GM23338 (cell line): ENCODE measurements at regions not wholly inside any gene's neighbourhood (a gene's known extent, or its start where the extent isn't known, plus 50 kb on each side); places are given as distances from the start of the nearest gene placed in this dataset.

ENCODE experiments used
- CREB1 ChIP-seq: fragments of 250-450 bp; sonication (Bioruptor Pico); IDR thresholded peaks from 2 replicates; pipeline ENCODE4 v1.5.0; 2020; ENCODE audit warnings: low read depth, mild to moderate bottlenecking, moderate library complexity
- EZH2 ChIP-seq: fragments of 200-600 bp; sonication (generic); IDR thresholded peaks from one replicate; pipeline ENCODE4 v1.8.0; 2017; ENCODE audit warnings: antibody characterized with exemption, mild to moderate bottlenecking, low read depth; ENCODE audit not compliant: unreplicated experiment
- EZH2phosphoT487 ChIP-seq: fragments of 200-600 bp; sonication (generic); IDR thresholded peaks from one replicate; pipeline ENCODE4 v1.8.1; 2018; ENCODE audit warnings: antibody characterized with exemption; ENCODE audit not compliant: unreplicated experiment
- JUNB ChIP-seq: IDR thresholded peaks from one replicate; pipeline ENCODE4 v1.6.1; 2016; ENCODE audit warnings: antibody characterized with exemption; ENCODE audit not compliant: unreplicated experiment
- NANOG ChIP-seq: IDR thresholded peaks from 2 replicates; pipeline ENCODE4 v1.6.1; 2016; ENCODE audit warnings: antibody characterized with exemption, borderline replicate concordance
- POLR2AphosphoS5 ChIP-seq: IDR thresholded peaks from 2 replicates; pipeline ENCODE4 v1.6.1; 2016; ENCODE audit warnings: antibody characterized with exemption, low read depth
- ZNF114 ChIP-seq: fragments of 250-450 bp; sonication (Bioruptor Pico); IDR thresholded peaks from 2 replicates; pipeline ENCODE4 v1.5.0; 2020; ENCODE audit warnings: mild to moderate bottlenecking, moderate library complexity
- ZNF331 ChIP-seq: fragments of 250-450 bp; sonication (Bioruptor Pico); IDR thresholded peaks from 2 replicates; pipeline ENCODE4 v1.5.0; 2020; ENCODE audit warnings: low read depth, mild to moderate bottlenecking, moderate library complexity
- TF ChIP-seq, protein P1 (sequence below), 2 experiments: fragments of 200-600 bp in 1 of 2; sonication (generic) in 1 of 2; conservative IDR thresholded peaks; 2 replicates each; pipeline versions ENCODE4 v1.5.1 to v1.6.1; 2016 to 2017; ENCODE audit warnings: antibody characterized with exemption in 2 of 2, low read depth in 2 of 2, mild to moderate bottlenecking in 2 of 2, moderate library complexity in 1 of 2
- TF ChIP-seq, protein P2 (sequence below): IDR thresholded peaks from one replicate; pipeline ENCODE4 v1.6.1; 2018; ENCODE audit warnings: antibody characterized with exemption; ENCODE audit not compliant: unreplicated experiment
- TF ChIP-seq, protein P3 (sequence below): fragments of 250-450 bp; sonication (Bioruptor Pico); IDR thresholded peaks from 2 replicates; pipeline ENCODE4 v1.5.0; 2020; ENCODE audit warnings: mild to moderate bottlenecking, moderate library complexity

DNA sequence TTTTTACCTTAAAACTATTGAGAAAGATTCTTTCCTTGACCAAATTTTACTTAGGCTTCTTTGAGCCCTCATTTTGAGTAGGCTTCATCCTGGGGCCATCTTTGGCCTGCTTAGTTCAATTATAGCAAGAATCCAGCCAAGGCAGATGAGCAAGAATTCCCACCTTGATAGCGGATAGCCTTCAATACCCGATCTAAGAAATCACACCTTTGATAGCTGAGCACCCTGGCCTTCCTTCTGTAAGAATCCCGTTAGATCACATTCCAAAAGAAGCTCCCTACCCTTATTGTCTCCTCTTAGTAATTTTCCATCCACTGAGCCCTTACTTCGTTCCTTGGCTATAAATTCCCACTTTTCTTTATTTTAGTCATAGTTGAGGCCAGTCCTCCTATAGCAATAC, 275.4 kb upstream of the ROBO1 start:
- TF ChIP-seq, protein P1, sequence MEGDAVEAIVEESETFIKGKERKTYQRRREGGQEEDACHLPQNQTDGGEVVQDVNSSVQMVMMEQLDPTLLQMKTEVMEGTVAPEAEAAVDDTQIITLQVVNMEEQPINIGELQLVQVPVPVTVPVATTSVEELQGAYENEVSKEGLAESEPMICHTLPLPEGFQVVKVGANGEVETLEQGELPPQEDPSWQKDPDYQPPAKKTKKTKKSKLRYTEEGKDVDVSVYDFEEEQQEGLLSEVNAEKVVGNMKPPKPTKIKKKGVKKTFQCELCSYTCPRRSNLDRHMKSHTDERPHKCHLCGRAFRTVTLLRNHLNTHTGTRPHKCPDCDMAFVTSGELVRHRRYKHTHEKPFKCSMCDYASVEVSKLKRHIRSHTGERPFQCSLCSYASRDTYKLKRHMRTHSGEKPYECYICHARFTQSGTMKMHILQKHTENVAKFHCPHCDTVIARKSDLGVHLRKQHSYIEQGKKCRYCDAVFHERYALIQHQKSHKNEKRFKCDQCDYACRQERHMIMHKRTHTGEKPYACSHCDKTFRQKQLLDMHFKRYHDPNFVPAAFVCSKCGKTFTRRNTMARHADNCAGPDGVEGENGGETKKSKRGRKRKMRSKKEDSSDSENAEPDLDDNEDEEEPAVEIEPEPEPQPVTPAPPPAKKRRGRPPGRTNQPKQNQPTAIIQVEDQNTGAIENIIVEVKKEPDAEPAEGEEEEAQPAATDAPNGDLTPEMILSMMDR (conservative IDR thresholded peaks at IDR 0.05; ENCODE audit: low read depth in 2 of 2) = no peak
- TF ChIP-seq EZH2 = no peak
- no peak for TF ChIP-seq EZH2phosphoT487
- TF ChIP-seq JUNB = no peak
- no peak for TF ChIP-seq CREB1 (CRISPR knock-in tag)
- TF ChIP-seq POLR2AphosphoS5 = no peak
- TF ChIP-seq, protein P2, sequence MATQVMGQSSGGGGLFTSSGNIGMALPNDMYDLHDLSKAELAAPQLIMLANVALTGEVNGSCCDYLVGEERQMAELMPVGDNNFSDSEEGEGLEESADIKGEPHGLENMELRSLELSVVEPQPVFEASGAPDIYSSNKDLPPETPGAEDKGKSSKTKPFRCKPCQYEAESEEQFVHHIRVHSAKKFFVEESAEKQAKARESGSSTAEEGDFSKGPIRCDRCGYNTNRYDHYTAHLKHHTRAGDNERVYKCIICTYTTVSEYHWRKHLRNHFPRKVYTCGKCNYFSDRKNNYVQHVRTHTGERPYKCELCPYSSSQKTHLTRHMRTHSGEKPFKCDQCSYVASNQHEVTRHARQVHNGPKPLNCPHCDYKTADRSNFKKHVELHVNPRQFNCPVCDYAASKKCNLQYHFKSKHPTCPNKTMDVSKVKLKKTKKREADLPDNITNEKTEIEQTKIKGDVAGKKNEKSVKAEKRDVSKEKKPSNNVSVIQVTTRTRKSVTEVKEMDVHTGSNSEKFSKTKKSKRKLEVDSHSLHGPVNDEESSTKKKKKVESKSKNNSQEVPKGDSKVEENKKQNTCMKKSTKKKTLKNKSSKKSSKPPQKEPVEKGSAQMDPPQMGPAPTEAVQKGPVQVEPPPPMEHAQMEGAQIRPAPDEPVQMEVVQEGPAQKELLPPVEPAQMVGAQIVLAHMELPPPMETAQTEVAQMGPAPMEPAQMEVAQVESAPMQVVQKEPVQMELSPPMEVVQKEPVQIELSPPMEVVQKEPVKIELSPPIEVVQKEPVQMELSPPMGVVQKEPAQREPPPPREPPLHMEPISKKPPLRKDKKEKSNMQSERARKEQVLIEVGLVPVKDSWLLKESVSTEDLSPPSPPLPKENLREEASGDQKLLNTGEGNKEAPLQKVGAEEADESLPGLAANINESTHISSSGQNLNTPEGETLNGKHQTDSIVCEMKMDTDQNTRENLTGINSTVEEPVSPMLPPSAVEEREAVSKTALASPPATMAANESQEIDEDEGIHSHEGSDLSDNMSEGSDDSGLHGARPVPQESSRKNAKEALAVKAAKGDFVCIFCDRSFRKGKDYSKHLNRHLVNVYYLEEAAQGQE = no peak
- TF ChIP-seq ZNF331 = no peak
- no peak for TF ChIP-seq NANOG
- TF ChIP-seq, protein P3, sequence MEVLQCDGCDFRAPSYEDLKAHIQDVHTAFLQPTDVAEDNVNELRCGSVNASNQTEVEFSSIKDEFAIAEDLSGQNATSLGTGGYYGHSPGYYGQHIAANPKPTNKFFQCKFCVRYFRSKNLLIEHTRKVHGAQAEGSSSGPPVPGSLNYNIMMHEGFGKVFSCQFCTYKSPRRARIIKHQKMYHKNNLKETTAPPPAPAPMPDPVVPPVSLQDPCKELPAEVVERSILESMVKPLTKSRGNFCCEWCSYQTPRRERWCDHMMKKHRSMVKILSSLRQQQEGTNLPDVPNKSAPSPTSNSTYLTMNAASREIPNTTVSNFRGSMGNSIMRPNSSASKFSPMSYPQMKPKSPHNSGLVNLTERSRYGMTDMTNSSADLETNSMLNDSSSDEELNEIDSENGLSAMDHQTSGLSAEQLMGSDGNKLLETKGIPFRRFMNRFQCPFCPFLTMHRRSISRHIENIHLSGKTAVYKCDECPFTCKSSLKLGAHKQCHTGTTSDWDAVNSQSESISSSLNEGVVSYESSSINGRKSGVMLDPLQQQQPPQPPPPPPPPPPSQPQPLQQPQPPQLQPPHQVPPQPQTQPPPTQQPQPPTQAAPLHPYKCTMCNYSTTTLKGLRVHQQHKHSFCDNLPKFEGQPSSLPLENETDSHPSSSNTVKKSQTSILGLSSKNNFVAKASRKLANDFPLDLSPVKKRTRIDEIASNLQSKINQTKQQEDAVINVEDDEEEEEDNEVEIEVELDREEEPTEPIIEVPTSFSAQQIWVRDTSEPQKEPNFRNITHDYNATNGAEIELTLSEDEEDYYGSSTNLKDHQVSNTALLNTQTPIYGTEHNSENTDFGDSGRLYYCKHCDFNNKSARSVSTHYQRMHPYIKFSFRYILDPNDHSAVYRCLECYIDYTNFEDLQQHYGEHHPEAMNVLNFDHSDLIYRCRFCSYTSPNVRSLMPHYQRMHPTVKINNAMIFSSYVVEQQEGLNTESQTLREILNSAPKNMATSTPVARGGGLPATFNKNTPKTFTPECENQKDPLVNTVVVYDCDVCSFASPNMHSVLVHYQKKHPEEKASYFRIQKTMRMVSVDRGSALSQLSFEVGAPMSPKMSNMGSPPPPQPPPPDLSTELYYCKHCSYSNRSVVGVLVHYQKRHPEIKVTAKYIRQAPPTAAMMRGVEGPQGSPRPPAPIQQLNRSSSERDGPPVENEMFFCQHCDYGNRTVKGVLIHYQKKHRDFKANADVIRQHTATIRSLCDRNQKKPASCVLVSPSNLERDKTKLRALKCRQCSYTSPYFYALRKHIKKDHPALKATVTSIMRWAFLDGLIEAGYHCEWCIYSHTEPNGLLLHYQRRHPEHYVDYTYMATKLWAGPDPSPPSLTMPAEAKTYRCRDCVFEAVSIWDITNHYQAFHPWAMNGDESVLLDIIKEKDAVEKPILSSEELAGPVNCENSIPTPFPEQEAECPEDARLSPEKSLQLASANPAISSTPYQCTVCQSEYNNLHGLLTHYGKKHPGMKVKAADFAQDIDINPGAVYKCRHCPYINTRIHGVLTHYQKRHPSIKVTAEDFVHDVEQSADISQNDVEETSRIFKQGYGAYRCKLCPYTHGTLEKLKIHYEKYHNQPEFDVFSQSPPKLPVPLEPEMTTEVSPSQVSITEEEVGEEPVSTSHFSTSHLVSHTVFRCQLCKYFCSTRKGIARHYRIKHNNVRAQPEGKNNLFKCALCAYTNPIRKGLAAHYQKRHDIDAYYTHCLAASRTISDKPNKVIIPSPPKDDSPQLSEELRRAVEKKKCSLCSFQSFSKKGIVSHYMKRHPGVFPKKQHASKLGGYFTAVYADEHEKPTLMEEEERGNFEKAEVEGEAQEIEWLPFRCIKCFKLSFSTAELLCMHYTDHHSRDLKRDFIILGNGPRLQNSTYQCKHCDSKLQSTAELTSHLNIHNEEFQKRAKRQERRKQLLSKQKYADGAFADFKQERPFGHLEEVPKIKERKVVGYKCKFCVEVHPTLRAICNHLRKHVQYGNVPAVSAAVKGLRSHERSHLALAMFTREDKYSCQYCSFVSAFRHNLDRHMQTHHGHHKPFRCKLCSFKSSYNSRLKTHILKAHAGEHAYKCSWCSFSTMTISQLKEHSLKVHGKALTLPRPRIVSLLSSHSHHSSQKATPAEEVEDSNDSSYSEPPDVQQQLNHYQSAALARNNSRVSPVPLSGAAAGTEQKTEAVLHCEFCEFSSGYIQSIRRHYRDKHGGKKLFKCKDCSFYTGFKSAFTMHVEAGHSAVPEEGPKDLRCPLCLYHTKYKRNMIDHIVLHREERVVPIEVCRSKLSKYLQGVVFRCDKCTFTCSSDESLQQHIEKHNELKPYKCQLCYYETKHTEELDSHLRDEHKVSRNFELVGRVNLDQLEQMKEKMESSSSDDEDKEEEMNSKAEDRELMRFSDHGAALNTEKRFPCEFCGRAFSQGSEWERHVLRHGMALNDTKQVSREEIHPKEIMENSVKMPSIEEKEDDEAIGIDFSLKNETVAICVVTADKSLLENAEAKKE (CRISPR knock-in tag) = no peak
- TF ChIP-seq ZNF114 (CRISPR knock-in tag) = no peak
